Activated CD8-positive, alpha-beta T cell treated with anti-CD3 and anti-CD28 coated beads for 36 hours (primary cell): ENCODE measurements at regions not wholly inside any gene's neighbourhood (a gene's known extent, or its start where the extent isn't known, plus 50 kb on each side); places are given as distances from the start of the nearest gene placed in this dataset.
"Not testable (repeated sequence)": the region's sequence is repeated elsewhere in the genome, so short reads cannot be mapped to it uniquely, and the experiment has no call there.

ENCODE experiments used
- ATAC-seq: fragments of 200-7000 bp; cut with Tn5 transposase; one replicate; pipeline ENCODE4 v1.10.0; 2021; ENCODE audit warnings: mild to moderate bottlenecking, moderate library complexity
- CTCF ChIA-PET: fragments of 350-600 bp; sonication (Branson Sonifier 250); formaldehyde crosslinking; loops from one replicate; lab custom pipeline; 2021; ENCODE audit warnings: antibody characterized with exemption; lab: Charles Lee
- POLR2A ChIA-PET: fragments of 350-600 bp; sonication (Branson Sonifier 250); formaldehyde crosslinking; loops from one replicate; lab custom pipeline; 2021; ENCODE audit warnings: antibody characterized with exemption; lab: Charles Lee
- DNase-seq: peaks from one replicate; pipeline ENCODE4 v3.0.0-alpha.2; 2020
- H3K27ac Mint-ChIP-seq: one replicate; pipeline ENCODE4 v1.8.0; 2021; ENCODE audit warnings: mild to moderate bottlenecking, mixed read lengths
- H3K27me3 Mint-ChIP-seq: one replicate; pipeline ENCODE4 v1.8.0; 2021; ENCODE audit warnings: mixed read lengths
- H3K36me3 Mint-ChIP-seq: one replicate; pipeline ENCODE4 v1.8.0; 2021; ENCODE audit warnings: low read depth, mixed read lengths
- H3K4me1 Mint-ChIP-seq: one replicate; pipeline ENCODE4 v1.8.0; 2021; ENCODE audit warnings: low read depth, mixed read lengths
- H3K4me3 Mint-ChIP-seq: one replicate; pipeline ENCODE4 v1.8.0; 2021; ENCODE audit warnings: mild to moderate bottlenecking, moderate library complexity, mixed read lengths
- H3K9me3 Mint-ChIP-seq: one replicate; pipeline ENCODE4 v1.8.0; 2021; ENCODE audit warnings: mixed read lengths
- intact Hi-C: fragments of 100-400 bp; cut with micrococcal nuclease; formaldehyde crosslinking; loops from one replicate; pipeline ENCODE4 v1.10.0; 2022
- TF ChIP-seq, protein P1 (sequence below): fragments of 200-600 bp; IDR thresholded peaks from one replicate; pipeline ENCODE4 v1.8.0; 2022; ENCODE audit warnings: antibody characterized with exemption, mild to moderate bottlenecking

DNA sequence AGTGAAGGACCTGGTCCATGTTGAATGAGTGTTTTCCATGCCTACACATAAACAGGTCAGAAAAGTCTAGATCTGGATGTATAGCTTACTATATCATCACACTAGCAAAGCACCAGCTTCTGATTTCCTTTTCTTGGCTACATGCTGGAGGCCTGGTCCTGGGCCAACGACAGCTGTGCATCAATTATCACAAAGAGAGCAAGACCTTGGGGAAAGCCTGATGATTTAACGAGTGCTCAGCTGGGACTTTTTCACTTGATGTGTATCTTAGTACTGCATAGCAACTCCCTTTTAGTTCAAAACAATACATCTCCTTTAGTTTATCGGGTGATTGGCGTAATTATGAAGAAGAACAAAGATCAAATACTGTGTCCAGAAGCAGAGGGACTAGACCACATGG lies 358.2 kb downstream of the KIF2B start:
- H3K36me3 Mint-ChIP-seq = no peaks in the 10 kb centered on the region
- TF ChIP-seq, protein P1, sequence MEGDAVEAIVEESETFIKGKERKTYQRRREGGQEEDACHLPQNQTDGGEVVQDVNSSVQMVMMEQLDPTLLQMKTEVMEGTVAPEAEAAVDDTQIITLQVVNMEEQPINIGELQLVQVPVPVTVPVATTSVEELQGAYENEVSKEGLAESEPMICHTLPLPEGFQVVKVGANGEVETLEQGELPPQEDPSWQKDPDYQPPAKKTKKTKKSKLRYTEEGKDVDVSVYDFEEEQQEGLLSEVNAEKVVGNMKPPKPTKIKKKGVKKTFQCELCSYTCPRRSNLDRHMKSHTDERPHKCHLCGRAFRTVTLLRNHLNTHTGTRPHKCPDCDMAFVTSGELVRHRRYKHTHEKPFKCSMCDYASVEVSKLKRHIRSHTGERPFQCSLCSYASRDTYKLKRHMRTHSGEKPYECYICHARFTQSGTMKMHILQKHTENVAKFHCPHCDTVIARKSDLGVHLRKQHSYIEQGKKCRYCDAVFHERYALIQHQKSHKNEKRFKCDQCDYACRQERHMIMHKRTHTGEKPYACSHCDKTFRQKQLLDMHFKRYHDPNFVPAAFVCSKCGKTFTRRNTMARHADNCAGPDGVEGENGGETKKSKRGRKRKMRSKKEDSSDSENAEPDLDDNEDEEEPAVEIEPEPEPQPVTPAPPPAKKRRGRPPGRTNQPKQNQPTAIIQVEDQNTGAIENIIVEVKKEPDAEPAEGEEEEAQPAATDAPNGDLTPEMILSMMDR = no peak
- ChIA-PET POLR2A (no interaction called here), CTCF (no interaction called here)
- H3K4me1 Mint-ChIP-seq = no peaks in the 10 kb centered on the region
- DNase-seq = no peak
- H3K27ac Mint-ChIP-seq = no peak overlapping the region
- no peaks in the 10 kb centered on the region for H3K27me3 Mint-ChIP-seq
- peaks cover 6% of the 10 kb centered on the region for H3K9me3 Mint-ChIP-seq
- intact Hi-C loops = no loop called here
- no peak for ATAC-seq
- H3K4me3 Mint-ChIP-seq = no peak overlapping the region

DNA sequence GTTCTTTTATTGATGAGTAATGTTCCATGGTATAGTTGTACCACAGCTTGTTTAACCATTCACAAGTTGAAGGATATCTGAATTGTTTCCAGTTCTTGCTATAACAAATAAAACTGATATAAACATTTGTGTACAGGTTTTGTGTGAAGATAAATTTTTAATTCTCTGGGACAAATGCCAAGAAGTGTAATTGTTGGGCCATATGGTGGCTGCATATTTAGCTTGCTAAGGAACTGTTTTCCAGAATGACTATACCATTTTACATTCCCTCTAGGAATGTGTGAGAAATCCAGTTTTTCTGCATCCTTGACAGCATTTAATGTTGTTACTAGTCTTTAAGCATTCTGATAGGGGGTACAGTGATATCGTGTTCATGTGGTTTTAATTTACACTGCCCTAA lies 368.5 kb downstream of the KIF2B start:
- ATAC-seq (no peak), DNase-seq (no peak)
- H3K36me3 Mint-ChIP-seq = no peaks in the 10 kb centered on the region
- H3K27me3 Mint-ChIP-seq = no peaks in the 10 kb centered on the region
- intact Hi-C loops = no loop called here
- TF ChIP-seq, protein P1 = no peak
- H3K4me1 Mint-ChIP-seq = no peaks in the 10 kb centered on the region
- no peak overlapping the region for H3K27ac Mint-ChIP-seq
- H3K9me3 Mint-ChIP-seq = peaks cover 5% of the 10 kb centered on the region
- no peak overlapping the region for H3K4me3 Mint-ChIP-seq
- ChIA-PET POLR2A (no interaction called here), CTCF (no interaction called here)

DNA sequence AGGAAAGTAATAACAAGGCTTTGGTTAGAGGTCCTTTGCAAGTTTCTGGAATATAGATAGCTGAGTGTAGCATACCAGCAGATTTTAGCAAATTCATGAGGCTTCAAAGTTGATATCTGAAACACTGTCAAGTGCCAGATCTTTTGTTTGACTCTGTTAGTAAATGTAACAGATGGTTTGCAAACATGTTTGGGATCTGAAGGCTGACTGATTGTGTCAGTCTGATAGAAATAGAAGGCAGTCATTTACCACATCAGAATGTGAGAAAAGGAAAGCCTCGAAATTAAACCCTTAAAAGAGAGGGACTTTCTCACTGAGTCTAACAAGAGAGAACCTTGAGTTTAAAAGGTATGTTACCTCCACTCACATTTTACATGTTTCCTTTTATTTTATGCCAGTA lies 371.5 kb downstream of the KIF2B start:
- ATAC-seq (no peak), DNase-seq (no peak)
- intact Hi-C loops = no loop called here
- Mint-ChIP-seq H3K36me3 (no peaks in the 10 kb centered on the region), H3K27ac (no peak overlapping the region), H3K4me1 (no peaks in the 10 kb centered on the region), H3K27me3 (no peaks in the 10 kb centered on the region), H3K4me3 (no peak overlapping the region), H3K9me3 (peaks cover 2% of the 10 kb centered on the region)
- POLR2A ChIA-PET = no interaction called here
- TF ChIP-seq, protein P1 = no peak
- CTCF ChIA-PET = no interaction called here

DNA sequence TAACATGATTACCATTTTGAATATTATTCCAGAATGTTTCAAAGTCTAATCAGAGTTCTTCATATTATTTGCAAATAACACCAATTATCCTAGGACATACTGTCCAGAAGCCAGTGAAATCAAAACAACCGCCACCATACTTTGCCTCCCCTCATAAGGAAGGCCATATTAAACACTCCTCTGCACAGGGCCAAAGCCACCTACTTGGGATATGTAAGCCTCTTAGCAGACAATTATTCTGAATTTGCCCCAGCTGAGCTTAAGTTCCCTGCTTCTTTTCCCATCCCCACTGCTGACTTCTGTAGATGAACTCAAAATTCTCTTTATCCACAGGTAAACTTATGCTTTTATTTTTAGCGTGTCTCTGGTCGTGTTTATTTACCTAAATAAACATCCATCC lies 374.0 kb downstream of the KIF2B start:
- H3K9me3 Mint-ChIP-seq = peaks cover 4% of the 10 kb centered on the region
- ATAC-seq (no peak), DNase-seq (no peak)
- ChIA-PET POLR2A (no interaction called here), CTCF (no interaction called here)
- H3K27ac Mint-ChIP-seq = no peak overlapping the region
- H3K4me1 Mint-ChIP-seq = no peaks in the 10 kb centered on the region
- TF ChIP-seq, protein P1 = no peak
- no peaks in the 10 kb centered on the region for H3K36me3 Mint-ChIP-seq
- no peak overlapping the region for H3K4me3 Mint-ChIP-seq
- intact Hi-C loops = no loop called here
- no peaks in the 10 kb centered on the region for H3K27me3 Mint-ChIP-seq

DNA sequence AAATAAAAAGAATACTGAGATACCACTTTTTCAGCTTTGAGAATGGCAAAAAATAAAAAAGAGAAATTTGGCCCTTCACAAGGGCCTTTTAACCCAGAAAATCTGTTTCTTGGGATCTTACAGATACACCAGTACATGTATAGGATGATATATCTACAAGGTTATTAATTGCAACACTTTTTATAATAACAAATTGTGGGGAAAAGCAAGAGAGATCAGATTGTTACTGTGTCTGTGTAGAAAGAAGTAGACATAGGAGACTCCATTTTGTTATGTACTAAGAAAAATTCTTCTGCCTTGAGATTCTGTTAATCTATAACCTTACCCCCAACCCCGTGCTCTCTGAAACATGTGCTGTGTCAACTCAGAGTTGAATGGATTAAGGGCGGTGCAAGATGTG lies 378.7 kb downstream of the KIF2B start:
- ATAC-seq, H3K4me3 Mint-ChIP-seq, H3K27me3 Mint-ChIP-seq, H3K4me1 Mint-ChIP-seq, CTCF ChIA-PET, DNase-seq, H3K9me3 Mint-ChIP-seq, POLR2A ChIA-PET, H3K36me3 Mint-ChIP-seq, H3K27ac Mint-ChIP-seq, intact Hi-C loops: not testable (repeated sequence)

DNA sequence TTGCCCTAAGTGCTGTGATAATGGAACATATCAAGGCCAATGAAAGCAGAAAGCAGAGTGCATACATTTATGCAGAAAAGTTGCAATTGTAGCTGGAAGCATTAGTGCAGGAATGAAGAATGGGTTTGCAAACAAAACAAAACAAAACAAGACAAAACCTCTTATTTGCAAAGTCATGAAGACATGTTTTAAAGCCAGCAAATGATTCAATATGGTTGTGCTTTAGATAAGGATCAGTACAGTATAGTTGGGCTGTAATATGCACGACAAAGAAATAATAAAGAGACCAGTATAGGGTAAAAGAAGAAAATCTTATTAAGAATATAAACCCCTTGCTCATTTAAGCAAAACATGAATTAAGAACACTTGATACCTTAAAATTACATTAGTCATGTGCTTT lies 398.1 kb downstream of the KIF2B start:
- ChIA-PET POLR2A (no interaction called here), CTCF (no interaction called here)
- peaks cover 5% of the 10 kb centered on the region for H3K9me3 Mint-ChIP-seq
- no peak overlapping the region for H3K27ac Mint-ChIP-seq
- DNase-seq (no peak), ATAC-seq (no peak)
- TF ChIP-seq, protein P1 = no peak
- no peaks in the 10 kb centered on the region for H3K36me3 Mint-ChIP-seq
- intact Hi-C loops = no loop called here
- H3K4me3 Mint-ChIP-seq = no peak overlapping the region
- no peaks in the 10 kb centered on the region for H3K4me1 Mint-ChIP-seq
- no peaks in the 10 kb centered on the region for H3K27me3 Mint-ChIP-seq
